Vagina (tissue), 2 donors: ENCODE measurements at regions not wholly inside any gene's neighbourhood (a gene's known extent, or its start where the extent isn't known, plus 50 kb on each side); places are given as distances from the start of the nearest gene placed in this dataset.

Experiments
- CTCF ChIP-seq, 3 experiments: fragments of 450-650 bp in 2 of 3; fragments of 200-600 bp in 1 of 3; sonication (generic) in 1 of 3; IDR thresholded peaks; one replicate each; pipeline ENCODE4 v1.5.1; 2017 to 2019; ENCODE audit warnings: antibody characterized with exemption in 3 of 3, mild to moderate bottlenecking in 2 of 3, moderate library complexity in 2 of 3
- POLR2AphosphoS5 ChIP-seq, 2 donors: sonication (generic); formaldehyde crosslinking; IDR thresholded peaks; one replicate each; pipeline ENCODE4 v1.9.0; 2017; ENCODE audit warnings: antibody characterized with exemption in 2 of 2, mild to moderate bottlenecking in 2 of 2, low read depth in 1 of 2; ENCODE audit not compliant: insufficient read depth in 1 of 2

GRCh38 chr3:94440767-94441493 lies 378.1 kb downstream of the NSUN3 start:
- no peak for TF ChIP-seq CTCF (IDR thresholded peaks at IDR 0.05)
- no peak for TF ChIP-seq POLR2AphosphoS5 (IDR thresholded peaks at IDR 0.05; ENCODE audit: insufficient read depth in 1 of 2, low read depth in 1 of 2)
